ENCODE measurements at regions not wholly inside any gene's neighbourhood (a gene's known extent, or its start where the extent isn't known, plus 50 kb on each side); places are given as distances from the start of the nearest gene placed in this dataset.
"Not testable (repeated sequence)": the region's sequence is repeated elsewhere in the genome, so short reads cannot be mapped to it uniquely, and the experiment has no call there.

DNA sequence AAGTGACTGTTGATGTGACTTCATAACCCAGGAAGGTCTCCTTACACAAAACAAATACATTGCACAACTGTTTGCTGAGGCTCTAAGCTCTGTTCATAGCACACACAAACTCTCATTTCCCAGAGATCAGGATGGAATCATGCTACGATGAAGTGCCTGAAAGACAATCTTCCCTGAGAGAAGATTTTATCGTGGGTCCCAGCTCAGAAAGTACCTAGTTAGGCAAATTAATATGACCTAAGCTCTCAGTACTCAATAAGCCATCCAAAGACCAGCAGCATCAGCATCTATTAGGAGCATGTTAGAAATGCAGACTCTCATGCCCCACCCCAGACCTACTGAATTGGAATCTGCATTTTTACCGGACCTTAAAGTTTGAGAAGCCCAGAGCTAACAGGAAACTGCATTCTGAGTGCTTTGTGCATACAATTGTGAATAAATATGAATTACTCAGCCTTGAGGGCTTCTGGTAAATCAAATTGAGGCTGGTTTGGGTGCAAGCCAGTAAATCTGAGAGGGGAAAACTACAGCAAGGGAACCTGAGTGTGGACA lies 161.5 kb upstream of the C2CD4B start:
- intact Hi-C loops (cut with DNase I), result no loop called here
- Histone ChIP-seq H3K27me3 (ENCODE audit: control insufficient read depth, insufficient read depth) (no peaks in the 10 kb centered on the region), H3K4me1 (ENCODE audit: control insufficient read depth, insufficient read depth, low read length) (no peaks in the 10 kb centered on the region), H3K27ac (ENCODE audit: low read length) (no peak overlapping the region), H3K9me3 (ENCODE audit: control insufficient read depth, low read length) (no peaks in the 10 kb centered on the region), H3K4me3 (ENCODE audit: low read length) (no peak overlapping the region)
- ATAC-seq (no peak), DNase-seq (no peak)
- 76% methylated on average over 3 of the region's 3 CpGs for WGBS

DNA sequence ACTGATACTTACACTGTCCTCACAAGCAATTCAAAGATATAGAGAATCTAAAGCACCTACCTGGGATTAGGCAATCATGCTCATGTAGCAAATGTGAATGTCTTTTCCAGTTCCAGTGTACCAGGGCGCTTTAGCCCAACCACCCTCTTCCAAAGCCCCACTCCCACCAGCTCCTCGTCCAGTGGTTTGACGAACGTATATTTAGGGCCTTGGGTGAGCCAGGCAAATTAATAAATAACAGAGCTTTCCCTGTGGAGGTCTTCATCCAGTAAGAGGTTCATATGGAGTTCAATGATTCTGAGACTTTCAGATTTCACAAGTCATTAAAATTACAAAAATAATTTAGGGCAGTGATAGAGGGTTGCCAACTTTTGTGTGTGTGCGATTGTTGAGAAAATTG lies 162.3 kb upstream of the C2CD4B start:
- no peak for ATAC-seq
- H3K4me3 ChIP-seq (ENCODE audit: low read length), result no peak overlapping the region
- no peaks in the 10 kb centered on the region for H3K27me3 ChIP-seq (ENCODE audit: control insufficient read depth, insufficient read depth)
- no peak overlapping the region for H3K27ac ChIP-seq (ENCODE audit: low read length)
- no peaks in the 10 kb centered on the region for H3K4me1 ChIP-seq (ENCODE audit: control insufficient read depth, insufficient read depth, low read length)
- WGBS, result 83% methylated on average over 5 of the region's 5 CpGs
- no peak for DNase-seq
- no peaks in the 10 kb centered on the region for H3K9me3 ChIP-seq (ENCODE audit: control insufficient read depth, low read length)
- intact Hi-C loops (cut with DNase I), result no loop called here

DNA sequence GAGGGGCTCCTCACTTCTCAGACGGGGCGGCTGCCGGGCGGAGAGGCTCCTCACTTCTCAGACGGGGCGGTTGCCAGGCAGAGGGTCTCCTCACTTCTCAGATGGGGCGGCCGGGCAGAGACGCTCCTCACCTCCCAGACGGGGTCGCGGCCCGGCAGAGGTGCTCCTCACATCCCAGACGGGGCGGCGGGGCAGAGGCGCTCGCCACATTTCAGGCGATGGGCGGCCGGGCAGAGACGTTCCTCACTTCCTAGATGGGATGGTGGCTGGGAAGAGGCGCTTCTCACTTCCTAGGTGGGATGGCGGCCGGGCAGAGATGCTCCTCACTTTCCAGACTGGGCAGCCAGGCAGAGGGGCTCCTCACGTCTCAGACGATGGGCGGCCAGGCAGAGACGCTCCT lies 167.4 kb upstream of the C2CD4B start:
- ATAC-seq; DNase-seq; H3K27ac ChIP-seq (ENCODE audit: low read length); intact Hi-C loops (cut with DNase I); H3K9me3 ChIP-seq (ENCODE audit: control insufficient read depth, low read length); H3K4me1 ChIP-seq (ENCODE audit: control insufficient read depth, insufficient read depth, low read length); H3K4me3 ChIP-seq (ENCODE audit: low read length); H3K27me3 ChIP-seq (ENCODE audit: control insufficient read depth, insufficient read depth): not testable (repeated sequence)
- WGBS, result 98% methylated on average over 14 of the region's 29 CpGs

DNA sequence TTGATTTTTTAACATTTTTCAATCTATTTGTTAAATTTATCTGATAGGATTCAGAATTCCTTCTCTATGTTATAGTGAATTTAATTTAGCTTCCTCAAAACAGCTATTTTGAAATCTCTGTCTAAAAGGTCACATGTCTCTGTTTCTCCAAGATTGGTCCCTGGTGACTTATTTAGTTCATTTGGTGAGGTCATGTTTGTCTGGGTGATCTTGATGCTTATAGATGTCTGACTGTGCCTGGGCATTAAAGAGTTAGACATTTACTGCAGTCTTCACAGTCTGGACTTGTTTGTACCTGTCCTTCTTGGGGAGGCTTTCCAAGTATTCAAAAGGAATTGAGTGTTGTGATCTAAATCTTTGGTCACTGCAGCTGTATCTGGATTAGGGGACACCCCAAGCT lies 169.5 kb upstream of the C2CD4B start:
- intact Hi-C loops (cut with DNase I), result no loop called here
- Histone ChIP-seq H3K4me1 (ENCODE audit: control insufficient read depth, insufficient read depth, low read length) (no peaks in the 10 kb centered on the region), H3K9me3 (ENCODE audit: control insufficient read depth, low read length) (no peaks in the 10 kb centered on the region), H3K27me3 (ENCODE audit: control insufficient read depth, insufficient read depth) (no peaks in the 10 kb centered on the region), H3K27ac (ENCODE audit: low read length) (no peak overlapping the region), H3K4me3 (ENCODE audit: low read length) (no peak overlapping the region)
- DNase-seq (no peak), ATAC-seq (no peak)

DNA sequence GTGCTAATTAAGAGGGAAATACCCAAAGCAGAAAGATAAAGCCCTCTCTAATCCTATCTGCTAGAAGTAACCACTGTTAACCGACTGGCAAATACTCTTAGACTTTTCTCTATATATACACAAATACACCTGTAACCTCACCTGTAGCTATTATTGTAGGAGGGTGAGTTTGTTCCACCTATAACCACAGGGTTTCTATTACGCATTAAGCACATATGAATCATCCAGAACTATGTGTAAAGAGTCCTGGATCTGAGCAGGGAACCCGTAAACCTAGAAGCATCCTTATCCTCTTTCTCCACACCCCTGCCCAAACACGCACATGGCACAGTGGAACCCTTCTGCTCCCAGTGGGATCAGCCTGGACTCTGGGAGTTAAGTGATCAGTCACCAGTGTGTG lies 172.8 kb upstream of the C2CD4B start:
- intact Hi-C loops (cut with DNase I), result no loop called here
- 84% methylated on average over 4 of the region's 4 CpGs for WGBS
- no peaks in the 10 kb centered on the region for H3K4me1 ChIP-seq (ENCODE audit: control insufficient read depth, insufficient read depth, low read length)
- no peaks in the 10 kb centered on the region for H3K27me3 ChIP-seq (ENCODE audit: control insufficient read depth, insufficient read depth)
- H3K9me3 ChIP-seq (ENCODE audit: control insufficient read depth, low read length), result no peaks in the 10 kb centered on the region
- no peak overlapping the region for H3K4me3 ChIP-seq (ENCODE audit: low read length)
- ATAC-seq, result no peak
- DNase-seq, result no peak
- no peak overlapping the region for H3K27ac ChIP-seq (ENCODE audit: low read length)

DNA sequence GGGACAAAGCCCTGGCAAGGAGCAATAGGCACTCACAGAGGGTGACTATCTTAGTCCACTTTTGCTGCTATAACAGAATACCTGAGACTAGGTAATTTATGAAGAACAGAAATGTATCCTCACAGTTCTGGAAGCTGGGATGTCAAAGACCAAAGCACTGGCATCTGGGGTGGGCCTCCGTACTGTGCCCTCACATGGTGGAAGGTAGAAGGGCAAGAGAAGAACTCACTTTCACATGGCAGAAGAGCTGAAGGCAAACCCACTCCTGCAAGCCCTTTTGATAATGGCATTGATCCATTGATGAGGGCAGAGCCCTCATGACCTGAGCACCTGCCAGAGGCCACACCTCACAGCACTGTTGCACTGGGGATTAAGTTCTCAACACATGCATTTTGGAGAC lies 173.4 kb upstream of the C2CD4B start:
- Histone ChIP-seq H3K9me3 (ENCODE audit: control insufficient read depth, low read length) (no peaks in the 10 kb centered on the region), H3K27ac (ENCODE audit: low read length) (no peak overlapping the region), H3K4me1 (ENCODE audit: control insufficient read depth, insufficient read depth, low read length) (no peaks in the 10 kb centered on the region), H3K4me3 (ENCODE audit: low read length) (no peak overlapping the region), H3K27me3 (ENCODE audit: control insufficient read depth, insufficient read depth) (no peaks in the 10 kb centered on the region)
- intact Hi-C loops (cut with DNase I), result no loop called here
- ATAC-seq, result no peak
- WGBS, result 85% methylated on average over 1 of the region's 1 CpG
- DNase-seq, result no peak

DNA sequence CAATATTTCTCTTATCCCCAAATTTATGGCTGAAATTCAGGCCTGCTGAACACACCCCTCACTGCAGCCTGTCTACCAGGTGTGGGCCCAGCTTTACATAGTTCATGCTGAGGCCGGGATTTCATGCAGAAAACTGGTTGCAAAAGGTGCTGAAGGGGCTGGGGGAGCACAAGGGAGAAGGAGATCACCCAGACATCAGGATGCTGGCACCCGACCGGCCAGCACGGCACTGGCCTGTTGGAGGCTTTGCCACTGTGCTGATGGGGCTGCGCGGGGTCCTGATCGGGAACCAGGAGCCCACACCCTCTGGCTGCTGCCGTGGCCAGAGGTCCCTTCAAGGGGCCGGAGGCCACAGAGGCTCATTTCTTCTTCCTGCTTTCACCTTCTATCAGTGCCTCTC lies 177.9 kb upstream of the C2CD4B start:
- Histone ChIP-seq H3K9me3 (ENCODE audit: control insufficient read depth, low read length) (no peaks in the 10 kb centered on the region), H3K27me3 (ENCODE audit: control insufficient read depth, insufficient read depth) (no peaks in the 10 kb centered on the region), H3K4me3 (ENCODE audit: low read length) (no peak overlapping the region), H3K4me1 (ENCODE audit: control insufficient read depth, insufficient read depth, low read length) (no peaks in the 10 kb centered on the region), H3K27ac (ENCODE audit: low read length) (no peak overlapping the region)
- intact Hi-C loops (cut with DNase I), result no loop called here
- DNase-seq (no peak), ATAC-seq (no peak)
- 96% methylated on average over 9 of the region's 9 CpGs for WGBS

DNA sequence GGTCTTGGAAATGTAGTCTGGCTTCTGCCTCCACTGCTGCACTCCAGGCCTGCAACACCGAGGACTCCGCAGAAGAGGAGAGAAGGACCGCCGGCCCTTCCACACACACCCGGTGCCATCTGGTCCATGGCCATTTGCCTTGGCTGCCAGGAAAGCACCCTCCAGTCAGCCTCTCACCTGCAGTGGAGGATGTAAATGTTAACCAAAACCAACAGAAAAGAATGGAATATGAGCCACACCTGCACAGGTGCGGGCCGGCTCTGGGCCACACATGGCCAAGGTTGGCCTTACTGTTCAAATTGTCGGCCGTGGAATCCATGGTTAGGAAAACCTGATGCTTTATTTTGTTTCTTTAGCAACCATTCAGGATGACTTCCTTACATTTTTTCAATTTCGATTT lies 178.3 kb upstream of the C2CD4B start:
- Histone ChIP-seq H3K4me3 (ENCODE audit: low read length) (no peak overlapping the region), H3K27ac (ENCODE audit: low read length) (no peak overlapping the region), H3K9me3 (ENCODE audit: control insufficient read depth, low read length) (no peaks in the 10 kb centered on the region), H3K27me3 (ENCODE audit: control insufficient read depth, insufficient read depth) (no peaks in the 10 kb centered on the region), H3K4me1 (ENCODE audit: control insufficient read depth, insufficient read depth, low read length) (no peaks in the 10 kb centered on the region)
- 86% methylated on average over 10 of the region's 10 CpGs for WGBS
- DNase-seq (no peak), ATAC-seq (no peak)
- intact Hi-C loops (cut with DNase I), result no loop called here

DNA sequence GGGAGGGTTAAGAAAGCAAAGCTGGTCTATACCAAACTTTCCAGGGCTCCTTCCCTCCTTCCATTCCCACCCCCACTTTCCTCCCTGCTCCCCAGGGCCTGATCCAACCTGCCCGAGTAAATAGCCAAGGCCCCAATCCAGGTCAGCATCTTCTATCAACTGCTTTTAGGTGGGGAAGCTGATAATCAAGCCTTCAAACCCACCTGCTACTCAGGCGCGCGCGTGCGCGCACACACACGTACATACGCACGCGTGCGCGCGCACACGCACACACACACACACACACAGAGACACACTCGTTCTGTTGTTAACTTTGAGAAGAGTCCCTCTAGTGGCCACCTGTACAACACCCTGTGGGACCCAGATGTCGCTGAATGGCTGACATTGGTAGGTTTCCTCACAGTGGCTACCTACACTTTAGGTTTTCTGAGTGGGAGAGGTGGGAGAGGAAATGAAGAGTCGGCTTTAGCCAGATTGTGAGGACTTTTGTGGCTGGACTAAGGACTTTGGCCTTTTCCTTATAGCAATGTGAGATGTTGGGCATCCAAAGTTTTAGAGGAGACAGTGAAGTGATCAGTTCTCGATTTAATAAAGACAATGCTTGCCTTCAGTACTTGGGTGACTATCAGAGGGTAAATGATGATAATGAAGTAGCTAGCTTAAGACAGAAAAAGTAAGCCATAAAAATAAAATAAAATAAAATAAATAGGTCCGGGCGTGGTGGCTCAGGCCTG lies 179.9 kb upstream of the C2CD4B start:
- H3K9me3 ChIP-seq (ENCODE audit: control insufficient read depth, low read length), result no peaks in the 10 kb centered on the region
- H3K4me3 ChIP-seq (ENCODE audit: low read length), result no peak overlapping the region
- no peak overlapping the region for H3K27ac ChIP-seq (ENCODE audit: low read length)
- DNase-seq (no peak), ATAC-seq (peak in 1 of 2 donors; percentile 69)
- intact Hi-C loops (cut with DNase I), result no loop called here
- H3K27me3 ChIP-seq (ENCODE audit: control insufficient read depth, insufficient read depth), result no peaks in the 10 kb centered on the region
- WGBS, result 30% methylated on average over 21 of the region's 21 CpGs
- no peaks in the 10 kb centered on the region for H3K4me1 ChIP-seq (ENCODE audit: control insufficient read depth, insufficient read depth, low read length)

DNA sequence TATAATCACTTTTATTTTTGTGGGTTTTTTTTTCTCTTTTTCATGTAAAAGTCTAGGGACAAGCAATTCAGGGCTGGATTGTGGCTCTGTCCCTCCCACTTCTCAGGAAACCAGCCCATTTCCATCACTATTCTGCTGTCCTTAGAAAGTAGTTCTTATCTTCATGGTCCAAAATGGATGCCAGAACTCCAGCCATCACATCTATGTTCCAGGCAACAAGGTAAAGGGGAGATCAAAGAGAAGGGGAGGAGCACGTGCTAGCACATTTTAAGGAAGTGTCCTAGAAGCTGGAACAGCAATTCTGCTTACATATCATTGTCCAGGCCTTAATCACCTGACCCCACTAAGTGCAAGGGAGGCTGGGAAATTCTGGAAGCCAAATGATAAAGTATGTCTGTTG lies 181.1 kb upstream of the C2CD4B start:
- intact Hi-C loops (cut with DNase I), result no loop called here
- DNase-seq (no peak), ATAC-seq (no peak)
- Histone ChIP-seq H3K9me3 (ENCODE audit: control insufficient read depth, low read length) (no peaks in the 10 kb centered on the region), H3K4me1 (ENCODE audit: control insufficient read depth, insufficient read depth, low read length) (no peaks in the 10 kb centered on the region), H3K4me3 (ENCODE audit: low read length) (no peak overlapping the region), H3K27ac (ENCODE audit: low read length) (no peak overlapping the region), H3K27me3 (ENCODE audit: control insufficient read depth, insufficient read depth) (no peaks in the 10 kb centered on the region)
- 79% methylated on average over 1 of the region's 1 CpG for WGBS

DNA sequence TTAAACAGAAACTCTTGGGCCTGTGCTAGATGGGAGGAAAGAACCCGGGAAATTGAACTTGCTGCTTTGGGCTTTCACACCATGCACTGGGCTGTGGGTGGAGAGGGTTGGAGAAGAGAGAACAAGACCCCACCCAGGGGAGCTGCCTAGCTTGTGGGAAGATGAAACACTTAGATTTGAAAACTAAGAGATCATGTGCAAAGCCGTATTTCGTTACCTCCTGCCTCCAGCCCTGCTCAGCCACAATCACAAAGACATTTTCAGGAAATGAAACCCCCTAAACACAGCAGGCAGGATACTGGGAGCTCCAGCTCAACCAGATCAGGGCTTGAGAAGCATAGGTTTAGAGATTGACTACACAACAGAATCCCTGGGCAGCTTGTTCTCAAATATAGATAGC lies 183.0 kb upstream of the C2CD4B start:
- no peak overlapping the region for H3K4me3 ChIP-seq (ENCODE audit: low read length)
- H3K27me3 ChIP-seq (ENCODE audit: control insufficient read depth, insufficient read depth), result no peaks in the 10 kb centered on the region
- intact Hi-C loops (cut with DNase I), result no loop called here
- DNase-seq (no peak), ATAC-seq (no peak)
- H3K4me1 ChIP-seq (ENCODE audit: control insufficient read depth, insufficient read depth, low read length), result no peaks in the 10 kb centered on the region
- H3K9me3 ChIP-seq (ENCODE audit: control insufficient read depth, low read length), result no peaks in the 10 kb centered on the region
- H3K27ac ChIP-seq (ENCODE audit: low read length), result no peak overlapping the region
- 63% methylated on average over 3 of the region's 3 CpGs for WGBS

DNA sequence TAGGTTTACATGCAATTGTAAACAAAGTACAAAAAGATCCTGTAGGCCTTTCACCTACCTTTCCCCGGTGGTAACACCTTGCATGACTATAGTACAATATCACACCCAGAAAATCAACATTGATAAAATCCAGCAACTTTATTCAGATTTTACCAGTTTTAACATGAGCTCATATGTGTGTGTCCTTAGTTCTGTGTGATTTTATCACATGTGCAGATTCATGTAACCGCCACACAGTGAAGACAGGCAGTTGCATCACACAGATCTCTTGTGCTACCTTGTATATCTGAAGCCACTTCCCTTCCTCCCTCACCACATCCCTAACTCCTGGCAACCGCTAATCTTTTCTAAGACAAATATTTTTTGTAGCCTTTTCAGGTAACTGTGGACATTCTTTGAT lies 183.5 kb upstream of the C2CD4B start:
- no peak for ATAC-seq
- WGBS, result 87% methylated on average over 3 of the region's 3 CpGs
- intact Hi-C loops (cut with DNase I), result no loop called here
- H3K4me1 ChIP-seq (ENCODE audit: control insufficient read depth, insufficient read depth, low read length), result no peaks in the 10 kb centered on the region
- no peak for DNase-seq
- no peaks in the 10 kb centered on the region for H3K9me3 ChIP-seq (ENCODE audit: control insufficient read depth, low read length)
- H3K4me3 ChIP-seq (ENCODE audit: low read length), result no peak overlapping the region
- no peaks in the 10 kb centered on the region for H3K27me3 ChIP-seq (ENCODE audit: control insufficient read depth, insufficient read depth)
- H3K27ac ChIP-seq (ENCODE audit: low read length), result no peak overlapping the region
